Stomach smooth muscle (tissue), 2 donors: ENCODE measurements at regions not wholly inside any gene's neighbourhood (a gene's known extent, or its start where the extent isn't known, plus 50 kb on each side); places are given as distances from the start of the nearest gene placed in this dataset.

Source experiments
- H3K27ac ChIP-seq: one replicate; pipeline ENCODE4 v1.7.0; 2013; ENCODE audit warnings: mild to moderate bottlenecking, low read length, inconsistent platforms
- H3K27me3 ChIP-seq, 2 donors: one replicate each; pipeline ENCODE4 v1.7.0; 2013; ENCODE audit warnings: low read length in 2 of 2; ENCODE audit not compliant: insufficient read depth in 2 of 2, control insufficient read depth in 1 of 2
- H3K36me3 ChIP-seq, 2 donors: one replicate each; pipeline ENCODE4 v1.7.0; 2013; ENCODE audit warnings: low read length in 2 of 2; ENCODE audit not compliant: control insufficient read depth in 2 of 2, insufficient read depth in 2 of 2
- H3K4me1 ChIP-seq: one replicate; pipeline ENCODE4 v1.7.0; 2013; ENCODE audit warnings: low read length; ENCODE audit not compliant: control insufficient read depth, insufficient read depth
- H3K4me3 ChIP-seq, 2 donors: one replicate each; pipeline ENCODE4 v1.7.0; 2013; ENCODE audit warnings: low read length in 2 of 2
- H3K9ac ChIP-seq, 2 donors: one replicate each; pipeline ENCODE4 v1.7.0; 2013; ENCODE audit warnings: low read length in 2 of 2, mild to moderate bottlenecking in 1 of 2
- H3K9me3 ChIP-seq, 2 donors: one replicate each; pipeline ENCODE4 v1.7.0; 2013; ENCODE audit warnings: low read length in 2 of 2; ENCODE audit not compliant: control insufficient read depth in 2 of 2
- donor health status: healthy.
- donor health status: Pancreatic carcinoma.

DNA sequence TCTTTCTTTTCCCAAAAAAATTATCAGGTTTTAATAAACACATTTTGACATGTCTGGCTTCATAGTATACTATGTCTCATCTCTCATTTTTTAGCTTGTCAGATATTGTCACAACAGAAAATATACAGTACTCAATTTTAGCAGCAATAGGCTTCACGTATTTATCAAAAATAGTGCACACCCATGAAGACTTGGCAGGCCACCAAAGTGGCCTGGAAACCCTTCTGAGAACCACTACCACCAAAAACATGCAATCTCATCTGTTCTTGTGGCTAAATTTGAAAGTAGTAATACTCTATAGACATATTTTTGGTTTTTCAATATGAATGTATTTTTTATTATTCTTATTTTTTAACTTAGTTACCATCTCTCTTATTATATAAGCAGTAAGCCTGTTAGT is 1094.5 kb upstream of the LRRN3 start:
- no peak overlapping the region for H3K4me3 ChIP-seq

DNA sequence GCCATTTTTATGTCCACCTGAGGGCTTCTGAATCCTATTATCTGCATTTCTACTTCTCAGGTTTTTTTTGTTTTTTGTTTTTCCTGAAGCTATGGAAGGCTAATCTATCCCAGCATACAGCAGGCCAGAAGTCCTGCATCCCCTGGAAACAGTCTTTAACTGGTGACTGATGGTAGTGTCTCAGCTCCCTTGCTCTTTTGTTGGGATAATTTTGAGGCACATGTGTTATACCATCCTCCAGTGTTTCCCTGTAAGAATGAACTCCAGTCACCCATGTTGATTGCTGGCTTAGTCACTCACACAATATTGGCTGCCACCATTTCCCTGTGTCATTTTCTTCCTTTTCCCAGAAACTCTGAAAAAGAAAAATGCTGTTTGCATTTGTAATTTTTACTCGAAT is 1094.0 kb upstream of the LRRN3 start:
- Histone ChIP-seq H3K27me3 (no peaks in the 10 kb centered on the region), H3K9ac (no peak overlapping the region), H3K27ac (no peak overlapping the region), H3K36me3 (no peaks in the 10 kb centered on the region), H3K9me3 (no peaks in the 10 kb centered on the region), H3K4me3 (no peak overlapping the region), H3K4me1 (no peaks in the 10 kb centered on the region)

More for the DNA sequence above, 1094.5 kb upstream of the LRRN3 start:
- H3K9me3 ChIP-seq: no peaks in the 10 kb centered on the region
- H3K36me3 ChIP-seq: no peaks in the 10 kb centered on the region
- no peak overlapping the region for H3K9ac ChIP-seq
- no peaks in the 10 kb centered on the region for H3K27me3 ChIP-seq
- no peaks in the 10 kb centered on the region for H3K4me1 ChIP-seq
- H3K27ac ChIP-seq: no peak overlapping the region

DNA sequence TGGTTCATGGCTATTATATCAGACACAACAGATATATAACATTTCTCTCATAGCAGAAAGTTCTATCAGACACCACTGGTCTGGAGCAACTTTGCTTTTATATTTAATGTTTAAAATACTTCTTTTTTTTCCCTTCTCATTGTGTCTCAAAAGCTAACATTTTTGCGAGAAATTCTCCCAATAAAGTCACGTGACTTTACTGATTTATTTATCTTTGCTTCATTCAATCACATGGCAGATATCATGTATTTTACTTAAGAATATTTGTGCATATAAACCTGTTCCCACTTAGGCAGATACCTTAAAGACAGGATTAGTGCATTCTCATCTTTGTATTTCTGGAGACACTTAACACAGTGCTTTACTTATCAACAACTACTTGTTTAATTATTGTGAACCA is 1093.1 kb upstream of the LRRN3 start:
- H3K9me3 ChIP-seq: no peaks in the 10 kb centered on the region
- no peak overlapping the region for H3K4me3 ChIP-seq
- no peak overlapping the region for H3K27ac ChIP-seq
- no peak overlapping the region for H3K9ac ChIP-seq
- no peaks in the 10 kb centered on the region for H3K36me3 ChIP-seq
- no peaks in the 10 kb centered on the region for H3K27me3 ChIP-seq
- H3K4me1 ChIP-seq: no peaks in the 10 kb centered on the region

DNA sequence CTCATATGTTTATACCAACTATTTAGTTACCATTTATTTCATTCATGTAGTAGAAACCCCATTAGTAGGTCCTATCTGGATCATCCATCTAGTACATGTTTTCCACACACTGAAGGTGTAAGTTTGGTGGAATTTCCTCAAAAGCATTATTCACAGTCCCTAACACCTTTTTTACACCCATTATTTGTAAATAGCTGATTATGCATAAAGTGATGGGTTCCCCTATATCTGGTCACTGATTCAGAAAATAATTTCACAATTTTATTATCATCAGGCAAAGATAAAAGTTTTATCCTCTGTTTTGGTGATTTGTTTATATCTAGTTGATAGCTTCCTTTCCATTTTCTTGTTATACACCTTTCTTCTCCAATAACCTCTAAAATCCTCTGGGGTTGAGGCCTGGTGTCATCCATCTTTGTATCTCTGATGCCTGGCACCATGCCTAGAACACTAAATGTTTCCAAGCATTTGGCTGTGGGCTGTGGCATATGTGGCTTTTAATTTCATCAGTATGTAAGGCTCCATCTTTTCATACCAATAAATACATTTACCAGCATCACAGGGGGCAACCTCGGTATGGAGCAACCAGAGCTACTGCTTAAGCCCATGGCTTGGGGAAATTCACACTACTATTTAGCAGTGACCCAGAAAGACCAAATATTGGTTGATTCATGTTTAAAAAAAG is 1089.5 kb upstream of the LRRN3 start:
- no peak overlapping the region for H3K4me3 ChIP-seq
- H3K36me3 ChIP-seq: no peaks in the 10 kb centered on the region
- H3K9me3 ChIP-seq: no peaks in the 10 kb centered on the region
- no peak overlapping the region for H3K9ac ChIP-seq
- H3K27ac ChIP-seq: no peak overlapping the region
- H3K27me3 ChIP-seq: no peaks in the 10 kb centered on the region
- no peaks in the 10 kb centered on the region for H3K4me1 ChIP-seq

DNA sequence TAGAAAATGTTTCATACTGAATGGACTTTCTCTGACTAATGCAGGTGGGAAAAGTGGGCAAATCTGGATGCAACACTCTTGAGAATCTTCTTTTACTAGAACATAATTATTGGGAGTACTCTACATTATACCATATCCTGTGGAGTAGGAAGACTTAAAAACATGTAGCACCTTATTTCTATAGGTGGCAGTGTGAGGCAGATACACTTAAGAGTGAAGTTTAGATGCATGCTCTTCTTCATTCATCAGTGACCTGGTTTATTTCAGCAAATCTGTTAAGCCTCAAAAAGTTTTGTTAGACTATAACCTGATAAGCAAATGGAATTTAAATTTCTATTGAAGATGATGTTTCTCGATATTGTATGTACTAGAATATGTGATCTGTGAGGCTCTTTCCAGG is 1087.1 kb upstream of the LRRN3 start:
- no peak overlapping the region for H3K9ac ChIP-seq
- no peak overlapping the region for H3K4me3 ChIP-seq
- no peak overlapping the region for H3K27ac ChIP-seq
- H3K27me3 ChIP-seq: no peaks in the 10 kb centered on the region
- H3K9me3 ChIP-seq: no peaks in the 10 kb centered on the region
- H3K4me1 ChIP-seq: no peaks in the 10 kb centered on the region
- H3K36me3 ChIP-seq: no peaks in the 10 kb centered on the region

DNA sequence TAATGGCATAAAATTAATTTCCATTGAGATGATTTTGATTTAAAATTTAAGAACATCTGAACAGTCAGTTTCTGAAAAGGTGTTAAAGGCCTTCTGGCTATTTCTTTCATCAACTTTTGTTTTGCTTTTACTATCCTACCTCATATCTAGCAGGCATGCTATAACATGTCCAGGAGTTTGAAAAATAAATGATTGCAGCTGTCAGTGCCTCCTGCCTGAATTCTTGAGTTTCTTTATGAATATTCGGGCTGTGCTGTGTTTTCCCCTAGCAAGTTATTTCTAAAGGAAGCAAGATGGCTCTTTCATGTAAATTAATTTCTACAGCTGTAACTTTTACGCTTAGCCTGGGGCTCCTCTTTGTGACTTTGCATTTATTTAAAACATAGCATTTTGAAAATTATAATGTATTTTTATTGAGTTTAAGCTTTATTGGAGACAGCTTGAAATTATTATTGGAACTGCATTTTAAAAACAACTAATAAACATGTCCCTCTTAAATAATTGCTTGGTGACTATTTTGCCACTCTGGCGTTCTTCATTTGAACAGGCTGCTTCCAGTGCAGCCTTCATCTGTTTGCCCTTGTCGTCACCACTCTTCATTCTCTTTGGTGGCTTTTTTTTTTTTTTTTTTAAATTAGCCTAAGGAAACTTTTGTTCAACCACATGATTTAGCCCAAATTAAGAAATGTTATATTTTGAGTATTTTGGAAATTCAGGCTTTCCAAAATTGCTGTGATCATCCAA is 1083.4 kb upstream of the LRRN3 start:
- no peak overlapping the region for H3K9ac ChIP-seq
- H3K9me3 ChIP-seq: no peaks in the 10 kb centered on the region
- no peaks in the 10 kb centered on the region for H3K36me3 ChIP-seq
- H3K4me3 ChIP-seq: no peak overlapping the region
- no peak overlapping the region for H3K27ac ChIP-seq
- no peaks in the 10 kb centered on the region for H3K27me3 ChIP-seq
- H3K4me1 ChIP-seq: no peaks in the 10 kb centered on the region

DNA sequence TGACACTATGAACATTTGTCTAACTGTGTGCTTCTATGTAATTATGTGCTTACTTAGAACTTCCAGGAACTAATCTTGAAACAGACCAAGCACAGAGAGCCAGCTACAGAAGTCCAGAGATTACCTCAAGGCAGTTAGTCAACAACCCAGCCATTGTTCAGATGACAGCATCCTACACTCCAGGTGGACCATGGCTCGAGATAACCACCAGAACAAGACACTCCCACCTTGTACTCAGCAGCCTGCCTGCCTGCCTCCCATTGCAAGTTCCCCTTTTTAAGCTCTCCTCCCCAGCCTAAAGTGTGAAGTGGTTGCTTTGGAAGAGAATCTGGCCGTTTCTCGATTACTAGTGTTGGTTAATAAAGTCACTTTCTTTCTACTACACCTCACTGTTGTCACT is 1080.6 kb upstream of the LRRN3 start:
- H3K4me1 ChIP-seq: no peaks in the 10 kb centered on the region
- no peak overlapping the region for H3K4me3 ChIP-seq
- H3K27ac ChIP-seq: no peak overlapping the region
- no peaks in the 10 kb centered on the region for H3K36me3 ChIP-seq
- H3K9ac ChIP-seq: no peak overlapping the region
- no peaks in the 10 kb centered on the region for H3K27me3 ChIP-seq
- no peaks in the 10 kb centered on the region for H3K9me3 ChIP-seq

DNA sequence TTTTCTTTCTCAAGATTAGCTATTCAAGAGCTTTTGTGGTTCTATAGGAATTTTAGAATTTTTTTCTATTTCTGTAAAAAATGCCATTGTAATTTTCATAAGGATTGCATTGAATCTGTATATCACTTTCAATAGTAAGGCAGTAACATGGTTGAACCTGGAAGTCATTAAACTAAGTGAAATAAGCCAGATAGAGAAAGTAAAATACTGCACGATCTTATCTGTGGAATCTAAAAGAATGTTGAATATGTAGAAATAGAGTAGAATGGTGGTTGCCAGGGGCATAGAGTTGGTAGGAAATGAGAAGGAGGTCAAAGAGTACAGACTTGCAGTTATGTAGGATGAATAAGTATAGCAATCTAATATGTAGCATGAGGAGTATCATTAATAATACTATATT is 1073.5 kb upstream of the LRRN3 start:
- Histone ChIP-seq H3K9me3 (no peaks in the 10 kb centered on the region), H3K27ac (no peak overlapping the region), H3K36me3 (no peaks in the 10 kb centered on the region), H3K4me1 (no peaks in the 10 kb centered on the region), H3K27me3 (no peaks in the 10 kb centered on the region), H3K9ac (no peak overlapping the region), H3K4me3 (no peak overlapping the region)

DNA sequence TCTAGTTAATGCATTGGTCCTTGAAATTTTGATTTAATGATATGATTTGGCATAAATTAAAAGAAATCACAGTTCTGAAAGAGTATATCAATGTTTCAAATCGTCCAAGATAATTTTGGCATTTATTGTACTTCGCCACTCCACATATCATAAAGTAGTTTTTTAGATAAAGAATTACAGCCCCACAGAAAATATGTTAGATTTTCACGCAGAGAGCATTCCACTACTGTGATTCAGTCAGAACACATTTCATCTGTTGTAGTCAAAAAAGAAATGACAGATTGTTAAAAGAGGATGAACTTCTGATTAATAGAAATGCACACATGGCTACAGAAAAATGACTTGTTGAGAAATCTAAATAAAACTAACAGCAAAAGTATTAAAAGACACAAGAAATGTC is 1063.5 kb upstream of the LRRN3 start:
- no peak overlapping the region for H3K27ac ChIP-seq
- H3K27me3 ChIP-seq: no peaks in the 10 kb centered on the region
- H3K9me3 ChIP-seq: no peaks in the 10 kb centered on the region
- no peaks in the 10 kb centered on the region for H3K36me3 ChIP-seq
- H3K4me1 ChIP-seq: no peaks in the 10 kb centered on the region
- no peak overlapping the region for H3K4me3 ChIP-seq
- no peak overlapping the region for H3K9ac ChIP-seq

DNA sequence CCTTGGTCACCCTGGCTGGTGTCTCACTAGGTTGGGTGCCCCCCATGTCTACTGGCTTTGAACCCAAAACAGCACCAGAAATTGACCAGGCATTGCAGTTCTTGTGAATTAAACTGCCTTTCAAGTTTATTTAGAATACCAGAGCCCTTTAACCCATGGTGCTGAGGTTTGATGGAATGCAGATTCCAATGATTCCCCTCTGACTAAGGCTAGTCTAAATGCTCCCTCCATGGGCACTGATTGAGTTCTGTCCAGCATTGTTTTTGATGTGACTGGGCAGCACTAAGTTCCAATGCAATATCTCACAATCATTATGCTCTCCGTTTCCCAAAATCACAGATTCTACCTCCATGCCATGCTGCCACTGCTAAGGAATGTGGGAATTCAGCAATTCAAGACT is 1047.4 kb upstream of the LRRN3 start:
- H3K36me3 ChIP-seq: no peaks in the 10 kb centered on the region
- no peak overlapping the region for H3K9ac ChIP-seq
- H3K4me1 ChIP-seq: no peaks in the 10 kb centered on the region
- H3K9me3 ChIP-seq: no peaks in the 10 kb centered on the region
- H3K27ac ChIP-seq: no peak overlapping the region
- H3K4me3 ChIP-seq: no peak overlapping the region
- H3K27me3 ChIP-seq: no peaks in the 10 kb centered on the region

DNA sequence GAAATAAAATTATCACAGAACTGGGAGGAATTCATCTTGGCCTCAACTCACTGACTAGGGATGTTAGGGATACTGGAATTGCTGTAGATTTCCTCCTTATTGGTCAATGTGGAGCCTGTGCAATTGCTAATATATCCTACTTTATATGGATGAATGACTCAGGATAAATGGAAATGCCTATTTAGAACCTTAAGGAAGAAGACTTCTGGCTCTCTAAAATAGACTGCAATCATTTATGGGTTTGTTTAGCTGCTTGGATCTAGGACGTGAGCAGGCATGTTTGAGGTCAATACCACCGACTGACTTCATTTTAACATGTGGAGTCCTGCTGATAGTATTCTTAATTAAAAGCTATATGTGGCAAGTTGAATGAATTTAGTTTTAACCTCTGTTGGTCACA is 1040.1 kb upstream of the LRRN3 start:
- no peaks in the 10 kb centered on the region for H3K36me3 ChIP-seq
- H3K4me1 ChIP-seq: no peaks in the 10 kb centered on the region
- no peaks in the 10 kb centered on the region for H3K27me3 ChIP-seq
- H3K4me3 ChIP-seq: no peak overlapping the region
- no peaks in the 10 kb centered on the region for H3K9me3 ChIP-seq
- no peak overlapping the region for H3K9ac ChIP-seq
- no peak overlapping the region for H3K27ac ChIP-seq
